NCI-H1694 (cell line): ENCODE measurements at regions not wholly inside any gene's neighbourhood (a gene's known extent, or its start where the extent isn't known, plus 50 kb on each side); places are given as distances from the start of the nearest gene placed in this dataset.

Source experiments
- DNase-seq: peaks from one replicate; lab custom pipeline; 2025; lab: John Stamatoyannopoulos, UW

DNA sequence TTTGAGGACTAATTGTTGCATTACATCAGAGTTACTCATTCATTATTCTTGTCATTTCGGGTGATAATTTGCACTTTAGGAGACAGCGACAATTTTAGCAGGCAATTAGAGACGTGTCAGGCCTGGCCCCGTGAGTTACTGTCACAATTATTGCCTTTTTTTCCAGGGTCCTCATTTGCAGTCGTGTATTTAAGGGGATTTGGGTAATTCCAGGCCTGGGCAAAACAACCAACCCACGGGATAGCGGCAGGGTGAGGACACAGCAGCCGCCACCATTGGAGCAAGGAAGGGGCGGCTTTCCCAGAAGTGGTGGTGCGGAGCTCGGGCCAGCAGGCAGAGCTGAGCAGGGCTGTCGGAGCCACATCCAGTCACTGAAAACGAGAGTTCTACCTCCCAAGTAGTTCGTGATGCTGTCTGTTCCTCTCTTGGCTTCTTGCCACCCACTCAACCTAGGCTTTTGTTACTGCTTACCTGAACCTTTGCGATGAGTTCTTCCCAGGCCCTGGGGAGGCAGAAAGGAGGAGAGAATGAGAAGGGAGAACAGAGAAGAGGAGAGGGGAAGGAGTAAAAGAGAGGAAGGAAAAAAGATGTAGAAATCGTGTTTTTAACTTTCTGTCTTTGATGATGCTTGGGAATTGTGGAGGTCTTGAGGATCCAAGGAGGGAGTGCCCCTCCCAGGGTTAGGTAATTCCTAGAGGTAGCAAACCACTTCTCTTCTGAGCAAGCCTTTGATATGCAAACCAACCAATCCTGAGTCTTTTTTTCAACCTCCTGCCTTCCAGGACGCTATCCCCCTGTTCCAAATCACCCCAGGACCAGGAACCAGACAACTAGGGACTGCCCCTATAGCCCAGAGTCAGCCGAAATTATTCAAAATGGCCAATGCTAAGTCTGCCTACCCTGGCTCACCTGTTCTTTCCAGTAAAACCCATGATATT, 236.1 kb downstream of the MIAT start:
- peak; percentile 50 for DNase-seq

DNA sequence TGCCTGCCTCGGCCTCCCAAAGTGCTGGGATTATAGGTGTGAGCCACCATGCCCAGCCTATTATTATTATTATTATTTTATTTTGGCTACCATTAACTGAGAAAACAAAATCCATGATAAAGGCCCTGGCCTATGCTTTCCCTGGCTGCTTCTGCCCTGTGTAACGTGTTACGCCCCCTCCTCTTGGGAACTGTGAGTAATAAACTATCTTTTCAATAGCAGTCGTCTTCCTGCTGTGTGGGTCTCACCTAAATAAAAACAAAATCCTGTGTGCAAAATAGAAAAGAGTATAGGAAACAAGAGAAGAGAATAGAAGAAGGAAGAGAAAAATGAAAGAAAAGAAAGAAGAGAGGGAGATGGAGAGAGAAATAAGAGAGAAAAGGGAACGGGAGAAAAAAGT, 237.0 kb downstream of the MIAT start:
- DNase-seq: no peak

DNA sequence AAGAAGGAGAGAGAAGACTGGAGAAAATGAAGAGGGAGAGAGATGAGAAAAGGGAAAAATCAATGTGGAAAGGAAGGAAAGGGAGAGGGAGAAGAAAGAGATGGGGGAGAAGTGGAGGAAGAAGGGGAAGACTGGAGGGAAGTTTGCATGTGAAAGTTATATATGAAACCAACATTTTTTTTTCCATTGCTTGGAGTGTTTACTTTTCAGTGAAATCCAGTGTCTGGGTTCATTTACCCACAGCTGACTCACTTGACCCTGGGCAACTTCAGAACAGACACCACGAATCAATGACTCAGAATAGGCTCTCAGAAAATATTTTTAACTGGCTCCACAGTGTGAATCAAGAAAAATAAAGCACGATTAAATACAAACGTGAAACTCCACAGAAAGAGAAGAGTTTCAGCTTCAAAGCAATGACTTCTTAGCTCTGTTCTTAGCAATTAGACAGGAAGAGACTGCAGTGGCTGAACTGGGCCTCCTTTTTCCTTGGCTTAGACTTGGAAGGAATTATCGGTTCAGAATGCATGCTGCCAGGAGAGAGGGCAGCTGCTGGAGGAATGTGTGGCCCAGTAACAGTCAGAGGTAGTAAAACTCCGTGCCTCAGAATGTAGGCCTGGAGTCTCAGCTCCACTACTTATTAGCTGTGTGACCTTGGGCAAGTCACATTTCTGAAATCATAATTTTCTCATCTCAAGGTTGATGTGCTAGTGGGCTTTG, 237.5 kb downstream of the MIAT start:
- DNase-seq: no peak

DNA sequence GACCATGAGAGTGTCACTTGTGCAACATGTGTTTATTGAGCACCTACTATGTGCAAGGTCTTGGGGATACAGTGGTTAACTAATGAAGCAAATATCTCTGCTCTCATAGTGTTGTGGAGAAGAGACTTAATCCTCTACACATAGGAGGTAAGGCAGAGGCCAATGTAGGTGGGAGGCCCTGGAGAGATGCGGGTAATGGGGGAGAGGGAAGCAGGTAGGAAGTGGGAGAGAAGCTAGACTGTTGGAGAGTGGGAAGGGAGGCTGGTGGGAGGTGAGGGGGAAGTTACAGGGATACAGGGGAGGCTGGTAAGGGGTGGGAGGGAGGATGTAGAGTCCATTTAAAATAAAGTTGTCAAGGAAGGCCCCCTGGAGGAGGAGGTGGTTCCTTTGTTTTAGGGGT, 240.0 kb downstream of the MIAT start:
- no peak for DNase-seq

DNA sequence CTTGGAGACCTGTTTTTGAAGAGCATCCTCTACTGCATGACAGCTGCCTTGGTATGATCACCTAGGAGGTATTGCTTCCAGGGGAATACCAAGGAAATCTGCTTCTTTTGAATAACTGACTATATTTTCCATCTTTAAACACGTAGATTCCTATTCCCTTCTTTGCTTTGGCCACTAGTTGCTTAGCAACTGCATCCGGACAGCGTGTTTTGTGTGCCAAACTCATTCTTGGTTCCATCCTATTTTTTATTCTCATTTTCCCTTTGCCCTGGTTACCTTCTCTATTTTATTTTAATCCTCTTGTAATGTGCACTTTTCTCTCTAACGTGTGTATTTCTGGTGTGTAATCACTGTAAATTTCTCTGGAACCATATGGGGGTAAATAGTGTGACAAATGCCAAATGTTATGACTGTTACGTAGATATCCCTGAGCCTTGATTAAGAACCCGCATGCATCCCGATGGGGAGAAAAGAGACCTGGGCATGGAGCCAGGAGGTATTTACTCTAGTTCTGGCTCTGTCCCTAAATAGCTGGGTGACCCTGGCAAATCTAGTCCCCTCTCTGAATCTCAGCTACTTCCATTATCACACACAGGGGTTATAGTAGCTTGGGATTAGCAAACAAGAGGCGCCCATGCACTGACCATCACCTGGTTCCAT, 241.7 kb downstream of the MIAT start:
- DNase-seq: peak; percentile 61

DNA sequence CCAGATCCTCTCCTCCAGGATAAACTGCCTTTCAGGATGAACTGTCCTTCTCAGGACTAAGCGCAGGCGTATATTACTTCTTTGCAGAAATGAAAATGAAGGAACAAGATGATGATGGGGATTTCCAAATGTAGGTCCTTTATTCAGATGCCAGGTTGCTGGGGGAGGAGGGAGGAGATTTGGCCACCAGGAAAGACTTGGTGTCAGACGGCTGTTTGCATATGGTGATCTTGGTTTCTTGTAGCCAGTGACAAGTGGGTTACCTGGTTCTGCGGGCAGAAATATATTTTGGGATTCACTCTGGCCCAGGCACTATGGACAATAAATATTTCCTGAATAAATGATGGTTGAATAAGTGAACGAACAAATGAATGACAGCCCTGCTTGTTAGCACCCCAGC, 243.4 kb downstream of the MIAT start:
- DNase-seq: no peak

DNA sequence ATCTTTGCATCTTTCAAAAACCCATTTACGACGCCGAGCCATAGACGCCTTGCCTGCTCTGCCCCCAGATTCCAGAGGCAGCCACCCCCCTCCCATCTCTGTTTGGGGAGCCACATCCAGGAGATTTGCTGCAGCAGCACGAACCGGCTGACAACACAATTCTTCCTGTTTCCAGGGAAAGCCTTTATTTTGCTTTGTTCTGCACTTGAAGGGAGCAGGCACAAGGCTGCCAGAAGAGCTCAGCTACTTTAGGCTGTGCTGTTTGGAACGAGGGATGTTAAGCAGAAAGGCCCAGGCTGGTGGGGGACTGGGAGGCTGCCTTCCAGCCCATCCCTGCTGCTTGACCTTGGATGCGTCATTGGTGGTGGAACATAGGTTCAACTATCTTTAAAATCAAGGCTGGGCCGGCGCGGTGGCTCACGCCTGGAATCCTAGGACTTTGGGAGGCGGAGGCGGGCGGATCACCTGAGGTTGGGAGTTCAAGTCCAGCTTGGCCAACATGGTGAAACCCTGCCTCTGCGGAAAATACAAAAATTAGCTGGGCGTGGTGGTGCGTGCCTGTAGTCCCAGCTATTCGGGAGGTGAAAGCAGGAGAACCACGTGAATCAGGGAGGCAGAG, 243.9 kb downstream of the MIAT start:
- DNase-seq: no peak

DNA sequence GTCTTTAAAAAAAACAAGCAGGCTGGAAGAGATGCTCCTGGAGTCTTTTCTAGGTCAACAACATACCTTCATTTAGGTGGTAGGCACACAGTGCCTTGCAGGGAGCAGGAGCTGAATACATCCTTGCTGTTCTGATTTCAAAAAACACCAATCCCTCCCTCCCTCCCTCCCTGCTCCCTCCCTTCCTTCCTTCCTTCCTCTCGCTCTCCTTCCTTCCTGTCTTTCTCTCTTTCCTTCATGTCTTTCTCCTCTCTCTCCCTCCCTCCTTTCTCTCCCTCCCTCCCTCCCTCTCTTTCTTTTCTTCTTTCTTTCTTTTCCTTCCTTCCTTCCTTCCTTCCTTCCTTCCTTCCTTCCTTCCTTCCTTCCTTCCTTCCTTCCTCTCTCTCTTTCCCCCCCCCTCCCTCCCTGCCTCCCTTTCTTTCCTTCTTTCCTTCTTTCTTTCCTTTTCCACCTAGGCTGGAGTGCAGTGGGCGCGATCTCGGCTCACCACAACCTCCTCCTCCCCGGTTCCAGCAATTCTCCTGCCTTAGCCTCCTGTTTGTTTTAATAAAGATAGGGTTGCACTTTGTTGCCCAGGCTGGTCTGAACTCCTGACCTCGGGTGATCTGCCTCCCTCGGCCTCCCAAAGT, 245.1 kb downstream of the MIAT start:
- DNase-seq: no peak

DNA sequence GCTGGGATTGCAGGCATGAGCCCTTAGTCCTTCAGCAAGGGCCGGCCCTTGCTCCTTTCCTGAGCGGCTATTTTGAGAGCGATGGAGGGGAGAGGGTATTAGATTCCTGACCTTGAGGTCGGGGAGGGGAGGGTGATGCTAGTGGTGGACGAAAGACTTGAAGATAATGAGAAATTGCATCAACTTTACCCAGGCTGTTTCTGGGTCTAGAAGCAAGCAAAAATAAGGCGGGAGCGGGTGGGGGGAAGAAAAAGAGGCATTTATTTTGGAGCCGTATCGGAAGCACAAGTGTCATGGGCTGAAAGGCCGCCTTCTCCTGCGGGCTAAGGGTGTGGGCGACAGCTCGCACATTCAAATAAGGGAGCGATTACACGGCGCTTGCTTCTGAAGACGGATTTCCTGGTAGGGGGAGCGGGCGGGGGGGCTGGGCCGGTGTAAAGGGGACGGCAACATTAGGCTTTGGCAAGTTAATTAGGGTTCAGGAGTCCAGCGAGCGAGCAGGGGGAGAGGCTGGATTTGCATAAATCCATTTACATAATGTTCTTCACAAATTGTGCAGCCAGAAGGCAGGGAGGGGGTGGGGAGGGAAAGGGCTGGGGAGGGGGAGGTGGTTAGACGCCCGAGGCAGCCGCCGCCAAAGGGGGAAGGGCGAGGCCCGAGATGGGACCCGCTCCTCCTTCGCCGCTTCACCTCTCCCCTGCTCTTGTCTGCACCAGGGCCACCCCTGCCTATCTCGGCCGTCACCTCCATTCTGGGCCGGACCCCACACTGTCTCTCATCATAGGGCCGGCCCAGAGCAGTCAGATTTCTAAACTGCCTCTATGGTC, 245.9 kb downstream of the MIAT start:
- DNase-seq: no peak

DNA sequence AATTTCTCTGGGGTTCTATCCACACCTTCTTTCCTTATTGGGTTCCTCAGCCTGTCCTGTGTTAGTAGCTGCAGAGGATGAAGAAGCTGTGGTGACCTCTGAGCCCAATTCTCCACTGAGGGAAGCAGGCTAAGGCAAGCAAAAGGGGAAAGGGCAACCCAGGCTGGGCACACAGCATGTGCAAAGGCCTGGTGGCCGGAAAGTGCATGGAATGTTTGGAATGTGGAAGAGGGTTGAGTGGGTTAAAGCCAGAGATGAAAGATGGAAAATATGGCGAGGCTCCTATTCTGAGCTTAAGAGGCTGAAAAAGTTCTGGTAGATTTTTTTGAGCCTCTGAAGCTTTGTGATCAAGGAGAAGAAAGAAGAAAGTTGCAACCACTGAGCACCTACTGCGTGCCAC, 247.1 kb downstream of the MIAT start:
- DNase-seq: no peak

DNA sequence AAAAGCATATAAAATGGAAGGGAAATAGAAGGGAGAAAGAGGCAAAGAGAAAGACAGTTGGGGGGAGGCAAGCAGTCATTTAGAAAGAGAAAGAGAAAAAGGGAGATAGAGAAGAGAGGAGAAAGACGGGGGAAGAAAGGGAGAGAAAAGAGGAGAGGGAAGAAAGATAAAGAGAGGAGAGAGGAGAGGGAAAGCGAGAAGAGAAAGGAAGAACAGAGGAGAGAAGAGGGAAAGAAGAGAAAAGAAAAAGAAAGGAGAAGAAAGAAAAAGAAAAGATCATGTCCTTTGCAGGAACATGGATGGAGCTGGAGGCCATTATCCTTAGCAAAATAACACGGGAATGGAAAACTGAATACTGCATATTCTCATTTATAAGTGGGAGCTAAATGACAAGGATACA, 247.7 kb downstream of the MIAT start:
- DNase-seq: no peak

DNA sequence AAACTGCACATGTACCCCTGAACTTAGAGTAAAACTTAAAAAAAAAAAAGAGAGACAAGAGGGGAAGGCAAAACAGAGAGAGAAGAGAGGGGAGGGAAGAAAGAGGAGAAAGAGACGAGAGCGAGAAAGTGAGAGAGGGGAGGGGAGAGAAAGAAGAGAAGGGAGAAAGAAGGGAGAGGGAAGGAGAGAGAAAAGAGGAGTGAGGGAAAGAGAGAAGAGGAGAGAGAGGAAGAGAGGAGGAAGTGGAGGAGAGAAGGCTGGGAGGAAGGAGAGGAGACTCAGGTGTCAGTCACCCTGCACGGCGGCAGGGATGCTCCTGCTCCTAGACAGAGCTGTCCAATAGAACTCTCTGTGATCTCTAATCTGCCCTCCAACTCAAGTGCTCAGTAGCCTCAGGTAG, 248.3 kb downstream of the MIAT start:
- no peak for DNase-seq

DNA sequence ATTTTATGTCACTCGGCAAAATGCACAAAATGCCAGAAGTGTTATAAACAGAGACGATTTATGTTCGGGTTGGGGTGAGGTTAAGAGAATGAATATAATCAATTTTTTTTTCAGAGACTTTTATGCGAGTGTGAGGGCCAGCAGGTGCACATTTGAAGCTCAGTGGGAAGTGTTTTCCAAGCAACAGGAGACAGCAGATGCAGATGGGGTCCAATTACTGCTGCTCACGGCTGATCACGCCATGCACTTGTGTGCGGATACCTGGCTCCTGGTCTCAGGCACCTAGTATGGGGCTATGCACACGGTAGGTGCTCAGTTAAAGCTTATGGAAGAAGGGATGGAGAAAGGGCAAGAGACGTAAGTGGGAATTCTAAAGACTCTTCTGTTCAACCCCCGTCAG, 249.1 kb downstream of the MIAT start:
- no peak for DNase-seq

DNA sequence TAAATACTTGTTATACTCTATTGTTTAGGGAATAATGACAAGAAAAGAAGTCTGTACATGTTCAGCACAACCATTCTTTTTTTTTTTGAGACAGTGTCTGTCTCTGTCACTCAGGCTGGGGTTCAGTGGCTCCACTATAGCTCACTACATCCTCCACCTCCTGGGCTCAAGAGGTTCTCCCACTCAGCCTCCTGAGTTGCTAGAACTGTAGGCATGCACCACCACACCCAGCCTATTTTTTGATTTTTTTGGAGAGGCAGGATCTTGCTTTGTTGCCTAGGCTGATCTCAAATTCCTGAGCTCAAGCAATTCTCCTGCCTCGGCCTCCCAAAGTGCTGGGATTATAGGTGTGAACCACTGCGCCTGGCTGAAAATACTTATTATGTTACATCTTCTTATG, 250.0 kb downstream of the MIAT start:
- no peak for DNase-seq

DNA sequence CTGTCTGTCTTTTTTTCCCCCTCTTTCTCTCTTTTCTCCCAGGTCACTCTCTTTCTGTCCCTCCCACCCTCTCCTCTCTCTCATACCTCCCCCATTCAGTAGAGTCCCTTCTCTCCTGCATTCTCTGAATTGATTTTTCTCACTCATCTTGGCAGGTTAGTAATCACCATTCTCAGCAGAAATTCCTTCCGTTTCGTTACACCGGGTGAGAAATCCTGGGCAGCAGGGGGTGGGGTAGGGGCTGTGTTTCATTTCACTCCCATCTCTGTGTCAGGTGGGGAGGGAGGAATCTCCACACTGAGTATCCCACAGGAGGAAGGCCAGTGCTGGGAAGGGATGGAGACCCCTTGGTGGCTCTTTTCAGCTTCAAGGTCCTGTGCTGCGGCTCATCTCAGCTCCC, 253.5 kb downstream of the MIAT start:
- no peak for DNase-seq

DNA sequence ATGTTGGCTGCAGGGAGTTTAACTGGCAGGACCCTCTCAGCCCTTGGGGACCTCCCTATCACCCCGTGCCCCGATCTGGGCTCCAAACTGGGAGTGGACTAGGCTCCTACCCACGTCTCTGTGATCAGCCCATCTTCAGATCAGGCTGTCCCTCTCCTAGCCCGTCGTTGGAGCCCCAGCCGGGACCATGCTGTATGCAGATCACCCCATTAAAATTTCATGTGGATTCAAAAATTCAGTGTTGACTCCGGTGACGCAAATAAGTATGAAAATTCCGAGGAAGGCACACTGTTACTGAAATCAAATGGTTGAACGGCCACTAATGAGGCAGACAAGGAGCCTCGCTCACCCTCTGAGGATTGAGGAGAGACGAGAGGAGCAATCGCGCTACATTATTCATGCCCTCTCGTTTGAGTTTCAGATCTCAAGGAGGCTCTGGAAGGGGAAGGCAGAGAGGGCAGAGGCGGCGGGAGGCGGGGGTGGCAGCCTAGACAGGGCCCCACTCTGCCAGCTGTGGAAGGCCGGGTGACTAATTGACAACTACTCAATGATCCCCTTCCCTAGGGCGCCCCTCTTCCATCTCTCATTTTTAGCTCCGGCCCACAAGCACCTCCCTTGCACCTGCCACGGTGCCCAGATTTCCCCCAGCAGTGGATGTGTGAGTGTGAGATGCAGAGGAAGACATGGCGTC, 255.4 kb downstream of the MIAT start:
- DNase-seq: no peak

DNA sequence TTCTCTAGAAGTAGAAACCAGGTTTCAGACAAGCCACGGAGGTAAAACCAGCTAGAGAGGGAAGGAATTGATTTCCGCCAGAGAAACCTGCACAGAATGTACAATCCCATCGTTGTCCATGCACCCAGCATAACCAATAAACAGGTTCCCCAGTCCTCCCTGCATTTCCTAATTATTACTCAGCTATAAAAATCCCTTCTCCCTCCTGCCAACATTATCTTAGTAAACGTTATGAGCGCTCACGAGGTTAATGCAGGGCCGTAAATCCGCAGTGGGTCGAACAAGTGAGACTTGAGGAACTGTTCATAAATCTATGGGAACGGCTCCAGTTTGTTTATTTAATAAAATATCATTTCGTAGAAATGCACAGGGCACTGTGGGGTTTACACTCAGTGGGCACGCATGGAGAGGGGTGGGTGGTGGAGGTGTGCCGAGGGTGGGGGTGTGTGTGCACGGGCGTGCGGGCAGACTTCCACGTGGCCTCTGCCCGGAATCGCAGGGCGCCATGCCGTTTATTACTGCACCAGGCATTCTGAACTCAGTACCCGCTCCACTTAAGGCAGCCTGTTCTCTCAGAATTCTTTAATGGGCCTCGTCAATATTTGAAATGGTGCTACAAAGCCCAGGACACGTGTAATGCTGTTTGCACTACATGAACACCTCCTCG, 257.3 kb downstream of the MIAT start:
- no peak for DNase-seq

DNA sequence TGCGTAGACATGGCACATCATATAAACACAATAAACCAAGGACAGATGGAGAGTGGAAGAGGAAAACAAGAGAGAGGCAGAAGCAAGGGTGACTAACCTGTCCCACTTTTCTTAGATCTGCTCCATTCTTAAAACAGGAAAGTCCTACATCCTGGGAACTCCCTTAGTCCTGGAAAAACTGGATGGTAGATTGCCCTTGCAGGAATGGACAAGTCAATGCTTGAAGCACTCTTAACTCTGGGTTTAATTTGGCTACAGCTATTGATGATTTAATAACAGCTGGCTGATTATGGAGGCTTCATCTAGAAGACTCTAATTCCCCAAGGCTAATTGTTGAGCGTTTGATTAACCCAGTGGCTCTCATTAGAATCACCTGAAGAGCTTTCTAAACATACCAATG, 258.8 kb downstream of the MIAT start:
- no peak for DNase-seq

DNA sequence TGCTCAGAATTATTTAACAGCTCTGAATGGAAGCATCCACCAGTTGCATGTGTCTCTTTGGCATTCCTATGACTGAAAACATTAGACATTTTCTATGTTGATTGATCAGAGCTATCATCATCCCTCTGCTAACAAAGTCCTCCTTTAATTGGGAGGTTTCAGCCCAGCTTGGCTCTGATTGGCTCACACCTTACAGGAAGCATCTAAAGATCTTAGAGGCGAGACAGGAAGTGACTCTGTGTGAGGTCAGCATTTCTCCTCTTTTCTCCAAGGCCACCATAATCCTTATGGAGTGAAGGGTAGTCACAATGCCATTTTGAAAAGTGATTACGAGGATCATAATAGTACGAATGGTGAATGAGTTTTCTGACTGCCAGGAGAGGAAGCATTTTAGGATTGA, 260.8 kb downstream of the MIAT start:
- DNase-seq: no peak

DNA sequence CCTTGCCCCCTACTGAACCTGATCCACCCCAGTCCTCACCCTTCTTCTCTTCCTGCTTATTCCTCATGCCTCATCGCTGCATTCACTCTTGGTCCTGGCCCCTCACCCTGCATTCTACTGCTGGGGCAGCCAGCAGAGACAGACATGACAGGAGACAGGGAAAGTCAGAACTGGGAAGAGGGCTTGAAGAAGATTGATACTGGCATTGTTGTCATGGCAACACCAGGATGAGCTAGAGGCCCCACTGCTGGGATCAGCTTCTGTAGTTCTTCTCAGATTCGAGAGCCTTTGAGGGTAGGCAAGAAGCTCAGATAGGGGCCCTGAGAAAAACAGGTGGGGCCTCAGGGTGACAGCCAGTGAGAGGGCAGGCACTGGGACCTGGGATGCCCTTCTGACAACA, 264.3 kb downstream of the MIAT start:
- no peak for DNase-seq
